ENCODE measurements at regions not wholly inside any gene's neighbourhood (a gene's known extent, or its start where the extent isn't known, plus 50 kb on each side); places are given as distances from the start of the nearest gene placed in this dataset.
A peak's percentile ranks its signal among the peaks of the same experiment; 100 is the strongest.

DNA sequence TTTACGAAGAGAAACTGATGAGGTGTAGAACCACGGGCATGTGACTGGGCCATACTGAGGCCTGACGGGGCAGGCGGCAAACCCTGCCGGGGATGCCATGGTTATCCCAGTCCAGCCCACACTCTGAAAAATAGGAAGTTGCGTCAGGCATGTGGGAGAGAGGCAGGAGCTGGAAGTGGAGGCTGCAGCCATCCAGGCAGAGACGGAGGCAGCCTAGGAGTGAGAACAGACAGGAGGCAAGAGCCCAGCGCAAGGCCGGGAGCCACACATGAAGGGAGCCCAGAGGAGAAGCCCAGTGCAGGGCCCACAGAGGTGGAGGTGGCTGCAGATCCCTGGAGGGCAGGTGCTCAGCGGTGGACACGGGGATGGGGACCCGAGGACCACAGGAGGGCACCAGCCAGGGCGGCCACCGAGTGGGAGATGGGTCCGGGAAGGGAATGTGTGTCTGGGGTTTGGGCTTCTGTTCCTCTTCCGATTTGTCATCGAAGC, 175.2 kb upstream of the PPP2R2D start:
- TF ChIP-seq, protein P1, sequence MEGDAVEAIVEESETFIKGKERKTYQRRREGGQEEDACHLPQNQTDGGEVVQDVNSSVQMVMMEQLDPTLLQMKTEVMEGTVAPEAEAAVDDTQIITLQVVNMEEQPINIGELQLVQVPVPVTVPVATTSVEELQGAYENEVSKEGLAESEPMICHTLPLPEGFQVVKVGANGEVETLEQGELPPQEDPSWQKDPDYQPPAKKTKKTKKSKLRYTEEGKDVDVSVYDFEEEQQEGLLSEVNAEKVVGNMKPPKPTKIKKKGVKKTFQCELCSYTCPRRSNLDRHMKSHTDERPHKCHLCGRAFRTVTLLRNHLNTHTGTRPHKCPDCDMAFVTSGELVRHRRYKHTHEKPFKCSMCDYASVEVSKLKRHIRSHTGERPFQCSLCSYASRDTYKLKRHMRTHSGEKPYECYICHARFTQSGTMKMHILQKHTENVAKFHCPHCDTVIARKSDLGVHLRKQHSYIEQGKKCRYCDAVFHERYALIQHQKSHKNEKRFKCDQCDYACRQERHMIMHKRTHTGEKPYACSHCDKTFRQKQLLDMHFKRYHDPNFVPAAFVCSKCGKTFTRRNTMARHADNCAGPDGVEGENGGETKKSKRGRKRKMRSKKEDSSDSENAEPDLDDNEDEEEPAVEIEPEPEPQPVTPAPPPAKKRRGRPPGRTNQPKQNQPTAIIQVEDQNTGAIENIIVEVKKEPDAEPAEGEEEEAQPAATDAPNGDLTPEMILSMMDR (IDR thresholded peaks at IDR 0.05), result no peak
- intact Hi-C loops (cut with micrococcal nuclease), result no loop called here
- no peak for DNase-seq
- Mint-ChIP-seq H3K9me3 (no peaks in the 10 kb centered on the region), H3K27me3 (peaks cover 7% of the 10 kb centered on the region), H3K27ac (no peak overlapping the region), H3K4me1 (ENCODE audit: low read depth) (peaks cover 2% of the 10 kb centered on the region), H3K36me3 (ENCODE audit: low read depth) (no peaks in the 10 kb centered on the region), H3K4me3 (no peak overlapping the region)
- ATAC-seq, result no peak
- CTCF ChIA-PET, result no interaction called here
- POLR2A ChIA-PET, result no interaction called here

DNA sequence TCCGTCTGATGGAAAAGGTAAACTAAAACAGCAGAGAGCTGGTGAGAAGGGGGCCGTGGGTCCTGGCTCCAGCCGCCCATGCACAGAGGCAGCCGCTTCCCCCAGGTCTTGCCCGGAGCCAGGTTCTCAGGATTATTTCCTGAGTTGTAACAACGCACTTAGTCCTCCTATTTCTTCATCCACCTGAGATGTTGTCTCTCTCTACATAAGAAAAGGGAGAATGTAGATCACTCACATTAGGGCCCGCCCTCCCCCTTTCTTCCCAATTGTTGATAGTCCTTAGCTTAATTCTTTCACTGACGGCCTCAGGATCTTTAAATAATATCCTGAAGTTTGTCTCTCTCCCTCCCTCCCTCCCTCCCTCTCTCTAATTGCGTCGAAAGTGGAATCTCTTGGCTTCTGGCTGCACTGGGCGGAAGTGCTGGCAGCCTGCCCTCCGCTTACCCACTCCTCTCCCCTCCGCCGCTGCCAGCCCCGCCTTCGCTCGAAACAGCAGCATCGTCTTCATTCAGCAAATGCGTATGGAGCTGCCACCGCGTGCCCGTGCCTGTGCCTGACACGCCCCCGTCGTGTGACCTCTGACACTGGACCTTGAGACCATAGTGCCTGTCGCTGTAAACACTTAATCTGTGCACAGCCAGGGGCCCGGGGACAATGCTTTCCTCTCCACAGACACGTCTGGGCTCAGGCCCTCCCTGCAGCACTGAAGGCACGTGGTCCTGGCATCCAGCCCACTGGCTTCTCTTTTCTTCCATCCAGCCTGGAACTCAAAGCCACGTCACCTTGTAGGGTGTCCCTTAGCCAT, 174.5 kb upstream of the PPP2R2D start:
- Mint-ChIP-seq H3K36me3 (ENCODE audit: low read depth) (no peaks in the 10 kb centered on the region), H3K27ac (no peak overlapping the region), H3K4me1 (ENCODE audit: low read depth) (peaks cover 2% of the 10 kb centered on the region), H3K27me3 (peaks cover 7% of the 10 kb centered on the region), H3K9me3 (no peaks in the 10 kb centered on the region), H3K4me3 (no peak overlapping the region)
- CTCF ChIA-PET, result no interaction called here
- TF ChIP-seq, protein P1 (IDR thresholded peaks at IDR 0.05), result no peak
- intact Hi-C loops (cut with micrococcal nuclease), result no loop called here
- no peak for ATAC-seq
- POLR2A ChIA-PET, result no interaction called here
- DNase-seq, result peak; percentile 9

DNA sequence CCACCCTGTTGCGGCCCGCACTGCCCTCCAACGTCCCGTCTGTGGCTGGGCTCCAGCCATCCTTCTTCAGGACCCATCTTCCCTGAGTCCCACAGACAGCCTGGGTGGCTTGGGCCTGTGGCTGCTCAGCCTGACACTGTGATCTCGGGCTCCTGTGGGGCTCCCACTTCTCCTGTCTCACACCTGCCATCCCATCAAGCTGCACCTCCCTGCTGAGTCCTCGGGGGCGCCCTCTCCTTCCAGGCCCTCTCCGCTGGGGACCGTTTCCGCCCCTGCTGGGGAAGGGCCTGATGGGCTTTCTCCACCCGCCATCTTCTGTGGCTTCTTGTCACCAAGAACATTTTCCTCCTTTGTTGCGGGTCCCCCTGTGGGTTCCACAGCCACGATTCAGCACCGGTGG, 173.8 kb upstream of the PPP2R2D start:
- Mint-ChIP-seq H3K27me3 (peaks cover 7% of the 10 kb centered on the region), H3K4me1 (ENCODE audit: low read depth) (peaks cover 2% of the 10 kb centered on the region), H3K27ac (no peak overlapping the region), H3K36me3 (ENCODE audit: low read depth) (no peaks in the 10 kb centered on the region), H3K4me3 (no peak overlapping the region), H3K9me3 (no peaks in the 10 kb centered on the region)
- intact Hi-C loops (cut with micrococcal nuclease), result no loop called here
- ChIA-PET CTCF (no interaction called here), POLR2A (no interaction called here)
- TF ChIP-seq, protein P1 (IDR thresholded peaks at IDR 0.05), result no peak
- ATAC-seq, result no peak
- no peak for DNase-seq

DNA sequence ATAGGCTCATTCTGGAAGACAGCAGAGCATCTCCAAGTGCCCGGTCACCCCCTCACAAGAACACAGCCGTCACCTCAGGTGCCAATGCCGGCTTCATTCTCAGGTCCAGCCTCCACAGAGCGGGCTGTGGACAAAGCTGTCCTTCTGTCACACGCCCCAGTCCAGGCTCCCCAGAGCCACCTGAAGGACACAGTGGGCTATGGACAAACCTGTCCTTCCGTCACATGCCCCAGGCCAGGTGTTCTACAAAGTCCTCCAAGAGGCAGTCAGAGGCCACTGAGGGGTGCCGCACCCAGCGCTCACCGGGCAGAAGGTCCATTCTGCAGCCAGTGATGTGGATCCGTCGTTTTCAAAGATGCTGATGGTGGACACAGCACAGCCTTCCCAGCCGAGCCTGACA, 173.2 kb upstream of the PPP2R2D start:
- TF ChIP-seq, protein P1 (IDR thresholded peaks at IDR 0.05), result no peak
- DNase-seq (no peak), ATAC-seq (no peak)
- Mint-ChIP-seq H3K4me1 (ENCODE audit: low read depth) (peaks cover 2% of the 10 kb centered on the region), H3K36me3 (ENCODE audit: low read depth) (no peaks in the 10 kb centered on the region), H3K27me3 (peaks cover 7% of the 10 kb centered on the region), H3K4me3 (no peak overlapping the region), H3K9me3 (peaks cover 4% of the 10 kb centered on the region), H3K27ac (no peak overlapping the region)
- ChIA-PET POLR2A (no interaction called here), CTCF (no interaction called here)
- intact Hi-C loops (cut with micrococcal nuclease), result no loop called here
